ENCODE measurements at regions not wholly inside any gene's neighbourhood (a gene's known extent, or its start where the extent isn't known, plus 50 kb on each side); places are given as distances from the start of the nearest gene placed in this dataset.

DNA sequence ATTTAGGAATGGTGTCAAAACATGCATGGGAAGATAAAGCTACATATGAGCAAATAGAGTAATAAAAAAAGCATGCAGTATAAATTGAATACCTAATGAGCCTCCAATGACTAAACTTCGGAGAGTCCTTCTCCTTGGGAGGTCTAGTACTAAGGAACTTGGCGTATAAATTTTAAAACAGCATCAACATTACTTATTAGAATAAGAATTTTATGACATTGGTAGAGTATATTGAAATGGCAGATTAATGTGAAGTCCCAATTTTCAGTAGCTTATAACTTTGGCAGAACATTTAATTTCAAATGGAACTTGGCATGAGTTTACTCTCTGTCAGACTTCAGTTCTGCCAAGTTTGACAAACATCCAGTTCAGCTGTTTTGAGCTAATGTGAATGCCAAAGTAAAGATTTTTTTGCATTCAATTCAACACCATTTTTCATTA lies 104.7 kb upstream of the RGS18 start:
- TF ChIP-seq CTCF (conservative IDR thresholded peaks at IDR 0.05 in 1 of 2, IDR thresholded peaks at IDR 0.05 in 1 of 2; ENCODE audit: low read depth in 1 of 2, low read length in 2 of 2) = no peak
- no peak for TF ChIP-seq EZH2 (IDR thresholded peaks at IDR 0.05; ENCODE audit: low read length, missing control alignments)

Measured in fibroblast of lung (primary cell).